HG03280 (cell line): ENCODE measurements at regions not wholly inside any gene's neighbourhood (a gene's known extent, or its start where the extent isn't known, plus 50 kb on each side); places are given as distances from the start of the nearest gene placed in this dataset.
"Not testable (repeated sequence)": the region's sequence is repeated elsewhere in the genome, so short reads cannot be mapped to it uniquely, and the experiment has no call there.

ENCODE experiments used
- ATAC-seq: cut with Tn5 transposase; IDR thresholded peaks from one replicate; pipeline ENCODE4 v1.9.1; 2021; ENCODE audit warnings: mild to moderate bottlenecking, moderate library complexity; ENCODE audit not compliant: unreplicated experiment

DNA sequence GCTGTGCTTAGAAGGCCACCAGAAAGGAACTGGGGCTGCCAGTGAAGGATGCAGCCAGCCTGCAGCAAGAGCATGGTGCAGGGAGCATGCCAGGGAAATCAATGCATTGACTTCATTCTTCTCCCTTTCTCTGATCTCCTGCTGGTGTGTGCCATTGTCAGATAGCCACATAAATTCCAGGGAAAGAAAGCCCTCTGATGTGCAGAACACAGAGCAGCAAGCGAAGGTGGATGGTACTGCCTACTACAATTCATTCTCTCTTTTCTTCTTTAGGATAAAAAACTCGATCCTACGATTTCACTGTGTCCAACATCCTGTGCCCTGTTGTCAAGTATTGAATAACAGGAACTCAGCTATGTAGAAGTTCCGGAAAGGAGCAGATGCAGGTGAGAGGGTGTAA lies 446.7 kb upstream of the TMEM132C start:
- no peak for ATAC-seq

GRCh38 chr12:127820846-127821245 lies 446.1 kb upstream of the TMEM132C start:
- ATAC-seq = no peak

GRCh38 chr12:127822809-127823411 lies 444.1 kb upstream of the TMEM132C start:
- no peak for ATAC-seq

DNA sequence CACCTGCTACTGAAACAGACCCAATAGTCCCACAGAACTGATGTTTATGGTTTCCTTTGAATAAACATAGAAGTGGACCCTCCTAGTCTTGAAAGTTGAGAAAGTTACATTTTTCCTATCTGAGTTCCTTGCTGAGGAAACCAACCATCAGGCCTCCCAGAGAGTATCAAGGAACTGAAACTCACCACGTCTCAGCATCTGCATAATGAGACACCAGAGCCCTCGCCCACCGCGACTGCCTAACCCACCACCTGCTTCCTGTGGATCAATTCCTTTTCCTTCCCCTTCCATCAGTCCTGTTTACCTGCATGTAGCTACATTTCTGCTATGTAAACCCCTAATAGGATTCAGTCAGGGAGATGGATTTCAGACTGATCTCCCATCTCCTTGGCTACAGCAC lies 443.2 kb upstream of the TMEM132C start:
- ATAC-seq = no peak

GRCh38 chr12:127829281-127830064 lies 437.5 kb upstream of the TMEM132C start:
- ATAC-seq = no peak

GRCh38 chr12:127830065-127830460 lies 436.9 kb upstream of the TMEM132C start:
- ATAC-seq = no peak

- no peak for ATAC-seq
These were observed 436.2 kb upstream of the TMEM132C start for GRCh38 chr12:127830730-127831129.

DNA sequence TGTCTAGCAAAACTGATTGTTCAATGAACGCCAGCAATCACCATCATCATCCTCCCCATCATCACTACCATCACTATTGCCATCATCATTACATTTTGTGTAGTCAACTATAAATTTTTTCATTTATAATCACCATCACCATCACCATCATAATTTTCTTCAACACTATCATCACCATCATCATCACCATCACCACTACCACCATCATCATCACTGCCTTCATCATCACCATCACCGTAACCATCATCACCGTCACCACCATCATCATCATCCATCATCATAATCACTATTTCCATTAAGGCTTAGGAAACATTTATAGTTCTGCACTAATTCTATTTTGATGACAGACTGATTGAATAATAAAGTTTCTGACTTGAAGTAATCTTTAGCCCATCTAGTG lies 434.8 kb upstream of the TMEM132C start:
- no peak for ATAC-seq

GRCh38 chr12:127836802-127837201 lies 430.2 kb upstream of the TMEM132C start:
- ATAC-seq = not testable (repeated sequence)

- no peak for ATAC-seq
These were observed 409.3 kb upstream of the TMEM132C start for GRCh38 chr12:127857661-127858060.

DNA sequence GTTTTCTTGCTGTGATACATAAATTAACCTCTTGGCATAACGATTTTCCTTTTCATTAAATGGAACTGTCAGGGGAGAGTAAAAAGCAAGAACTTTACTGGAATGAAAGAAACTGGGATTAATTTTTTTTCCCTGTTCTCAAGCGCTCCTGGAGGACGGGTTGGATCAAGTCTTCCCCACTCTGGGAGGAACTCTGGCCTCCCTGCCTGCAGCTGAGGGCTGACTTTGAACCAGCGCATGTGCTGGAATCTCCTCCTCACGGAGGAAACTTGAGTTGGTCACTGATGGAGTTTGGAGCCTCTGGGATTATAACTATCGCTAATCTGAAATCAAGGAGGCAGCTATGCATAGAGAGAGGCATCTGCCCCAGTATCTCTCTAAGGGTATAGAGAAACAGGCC lies 406.4 kb upstream of the TMEM132C start:
- no peak for ATAC-seq

DNA sequence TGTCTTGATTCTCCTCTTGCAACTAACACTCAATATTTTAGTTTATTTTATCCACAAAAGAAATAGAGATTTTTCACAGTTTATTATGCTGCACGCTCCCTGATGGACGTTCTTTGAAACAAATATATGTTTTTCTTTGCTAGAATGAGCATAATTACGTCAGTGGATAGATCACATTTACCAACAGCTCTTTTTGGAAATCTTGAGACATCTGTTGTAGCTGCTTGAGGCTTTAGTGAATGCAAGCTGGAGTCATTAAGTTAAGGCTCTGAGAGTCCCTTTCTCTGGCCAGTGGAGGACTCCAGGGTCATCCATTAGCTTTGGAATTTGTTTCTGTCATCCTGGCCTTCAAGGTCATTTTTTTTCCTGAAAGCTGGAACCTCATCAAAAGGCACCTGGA lies 405.6 kb upstream of the TMEM132C start:
- no peak for ATAC-seq

DNA sequence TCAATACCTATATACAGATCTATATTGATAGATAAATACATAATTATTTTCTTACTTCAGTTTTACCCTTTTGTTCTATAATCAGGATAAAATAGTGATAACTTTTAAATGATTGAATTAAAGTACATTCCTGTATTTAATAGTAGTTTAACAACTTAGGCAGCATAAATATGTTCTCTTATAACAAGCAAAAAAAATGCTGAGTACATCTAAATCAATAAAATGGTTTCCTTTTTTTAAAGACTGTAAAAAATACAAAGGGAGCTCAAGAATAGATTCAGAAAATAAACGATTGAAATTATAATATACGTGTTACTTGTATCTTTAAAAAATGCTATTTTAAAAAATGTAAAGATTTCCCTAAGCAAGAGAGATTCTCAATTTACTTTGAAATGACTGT lies 393.7 kb upstream of the TMEM132C start:
- no peak for ATAC-seq

DNA sequence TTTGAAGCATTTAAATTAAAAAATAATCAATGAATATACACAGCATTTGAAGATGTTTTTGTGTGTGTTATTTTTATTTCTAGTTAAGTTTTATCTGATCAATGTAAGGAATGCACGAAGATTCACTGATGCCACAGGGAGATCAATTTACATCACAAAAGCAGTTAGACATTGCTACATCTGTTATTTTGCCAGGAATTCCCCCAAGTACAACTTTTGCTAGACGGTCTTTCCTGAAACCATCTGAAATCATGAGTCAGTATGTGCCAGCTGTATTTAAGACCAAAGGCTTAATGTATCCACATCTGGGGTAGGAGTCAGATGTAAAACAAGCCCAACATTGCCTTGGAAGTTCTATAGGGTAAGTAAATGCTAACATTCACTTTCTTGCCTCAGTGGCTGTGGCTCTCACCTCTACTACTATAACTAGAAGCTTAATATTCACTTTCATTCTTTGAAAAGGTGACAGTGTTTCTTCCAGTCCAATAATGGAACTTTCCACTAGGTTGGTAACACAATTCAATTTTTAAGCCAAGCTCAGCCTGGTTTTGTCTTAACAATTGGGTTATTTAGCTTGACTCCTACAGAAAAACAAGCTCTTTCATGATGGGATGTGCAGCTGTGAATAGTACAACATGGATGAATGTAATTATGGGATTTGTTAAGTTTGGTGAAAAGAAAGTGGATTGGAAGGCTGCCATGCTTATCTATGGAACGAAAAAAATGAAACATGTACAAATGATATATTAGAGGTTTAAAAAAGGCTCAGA lies 385.4 kb upstream of the TMEM132C start:
- ATAC-seq = no peak

DNA sequence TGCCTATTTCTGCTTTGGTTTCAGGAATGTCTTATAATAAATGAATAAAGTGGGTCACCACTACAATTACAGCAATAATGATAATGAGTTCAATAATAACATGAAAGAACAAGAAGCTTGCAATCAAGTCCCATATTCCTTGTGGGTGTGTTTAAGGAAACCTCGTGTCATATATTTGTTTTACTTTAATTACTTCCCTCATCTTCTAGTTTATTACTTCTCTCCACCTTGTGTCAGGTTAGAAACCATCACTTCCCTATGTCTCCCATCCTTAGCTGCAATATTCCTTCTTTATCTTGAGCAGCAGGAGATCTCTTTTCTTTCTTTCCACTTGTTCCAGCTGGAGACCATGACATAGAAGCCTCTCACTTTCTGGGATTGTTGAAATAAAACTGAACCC lies 384.0 kb upstream of the TMEM132C start:
- ATAC-seq = no peak

DNA sequence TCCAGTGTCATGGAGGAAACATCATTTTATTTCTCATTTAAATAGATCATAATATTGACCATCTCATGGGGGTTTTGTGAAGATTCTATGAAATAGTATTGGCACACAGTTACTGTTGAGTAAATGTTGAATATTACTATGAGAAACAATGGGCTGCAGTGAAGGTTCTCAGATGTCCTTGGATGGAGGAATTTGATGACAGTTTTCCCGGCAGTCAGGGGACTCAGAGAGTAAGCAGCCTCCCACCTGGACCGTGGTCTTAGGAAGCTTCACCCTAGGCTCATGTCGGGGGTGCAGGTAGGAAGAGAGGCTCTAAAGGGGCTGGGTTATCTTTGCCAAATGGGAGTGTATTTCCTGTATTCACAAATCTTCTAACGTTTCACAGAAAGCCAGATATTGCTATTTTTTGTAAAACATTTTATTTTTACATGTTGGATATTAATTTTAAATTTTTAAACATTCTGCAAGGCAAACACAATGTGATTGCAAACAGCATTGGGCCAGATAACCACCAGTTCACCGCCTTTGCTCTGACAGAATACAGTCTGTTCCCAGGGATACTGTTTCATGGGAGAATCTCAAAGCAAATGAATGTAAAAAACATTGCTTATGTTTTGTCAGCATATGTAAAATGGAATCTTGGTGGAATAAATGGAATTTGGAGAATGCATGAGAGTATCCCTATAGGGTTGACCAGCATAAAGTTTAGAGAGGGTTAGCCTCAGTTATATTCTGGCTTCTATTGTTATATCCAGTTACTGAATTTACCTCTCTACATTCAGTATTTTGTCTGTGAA lies 380.8 kb upstream of the TMEM132C start:
- no peak for ATAC-seq

GRCh38 chr12:127886827-127887226 lies 380.1 kb upstream of the TMEM132C start:
- no peak for ATAC-seq

- ATAC-seq = no peak
These were observed 377.8 kb upstream of the TMEM132C start for GRCh38 chr12:127888943-127889719.

- ATAC-seq = no peak
These were observed 372.9 kb upstream of the TMEM132C start for GRCh38 chr12:127893895-127894609.

- ATAC-seq = no peak
These were observed 370.3 kb upstream of the TMEM132C start for GRCh38 chr12:127896661-127897060.
